ENCODE measurements at regions not wholly inside any gene's neighbourhood (a gene's known extent, or its start where the extent isn't known, plus 50 kb on each side); places are given as distances from the start of the nearest gene placed in this dataset.

- H3K27ac ChIP-seq (ENCODE audit: extremely low read depth, low read depth, low read length), result no peak overlapping the region
- H3K4me1 ChIP-seq (ENCODE audit: control insufficient read depth, insufficient read depth, low read length), result no peaks in the 10 kb centered on the region
- no peaks in the 10 kb centered on the region for H3K9me3 ChIP-seq (ENCODE audit: control insufficient read depth, insufficient read depth, low read depth, low read length)
- no peaks in the 10 kb centered on the region for H3K36me3 ChIP-seq (ENCODE audit: control insufficient read depth in 2 of 2, insufficient read depth in 1 of 2, low read length in 2 of 2)
- H3K4me3 ChIP-seq (ENCODE audit: low read depth, low read length), result no peak overlapping the region
- no peak for TF ChIP-seq GLI4 (tag by site-specific recombination; IDR thresholded peaks at IDR 0.05)
- TF ChIP-seq MYNN (tag by site-specific recombination; IDR thresholded peaks at IDR 0.05; ENCODE audit: borderline replicate concordance), result no peak
- no peak for TF ChIP-seq ZNF792 (tag by site-specific recombination; IDR thresholded peaks at IDR 0.05)
- no peak for TF ChIP-seq ZNF473 (tag by site-specific recombination; IDR thresholded peaks at IDR 0.05)
- no peak for TF ChIP-seq ZBTB17 (tag by site-specific recombination; IDR thresholded peaks at IDR 0.05)
- TF ChIP-seq ZNF621 (tag by site-specific recombination; IDR thresholded peaks at IDR 0.05), result no peak
- TF ChIP-seq ZNF16 (tag by site-specific recombination; IDR thresholded peaks at IDR 0.05; ENCODE audit: low read depth), result no peak
- TF ChIP-seq ZBTB48 (tag by site-specific recombination; IDR thresholded peaks at IDR 0.05), result no peak
- TF ChIP-seq KLF16 (tag by site-specific recombination; IDR thresholded peaks at IDR 0.05), result no peak
- no peak for TF ChIP-seq MEIS1 (CRISPR knock-in tag; IDR thresholded peaks at IDR 0.05; ENCODE audit: borderline replicate concordance)
- no peak for TF ChIP-seq SCRT1 (tag by site-specific recombination; IDR thresholded peaks at IDR 0.05; ENCODE audit: borderline replicate concordance)
- no peak for TF ChIP-seq ZNF155 (tag by site-specific recombination; IDR thresholded peaks at IDR 0.05)
- TF ChIP-seq KLF7 (tag by site-specific recombination; IDR thresholded peaks at IDR 0.05; ENCODE audit: borderline replicate concordance), result no peak
- TF ChIP-seq ZSCAN4 (tag by site-specific recombination; IDR thresholded peaks at IDR 0.05), result no peak
- TF ChIP-seq ZNF114 (tag by site-specific recombination; IDR thresholded peaks at IDR 0.05), result no peak
- no peak for TF ChIP-seq SETDB1 (IDR thresholded peaks at IDR 0.05; ENCODE audit: insufficient read length, low read length)
- POLR2A ChIA-PET, result no interaction called here
- CTCF ChIA-PET, result no interaction called here
Measured at GRCh38 chr10:3908183-3908582, 123.2 kb upstream of the KLF6 start.

GRCh38 chr10:3907514-3907913 is 122.5 kb upstream of the KLF6 start:
- ChIA-PET CTCF (interaction anchor here (0.6 to 0.7 kb wide), 2 partner anchors 19 to 44 kb away, joined by 3 to 6 read pairs; no protein-coding TSS in a partner anchor), POLR2A (no interaction called here)
- no peaks in the 10 kb centered on the region for H3K36me3 ChIP-seq (ENCODE audit: control insufficient read depth in 2 of 2, insufficient read depth in 1 of 2, low read length in 2 of 2)
- no peak overlapping the region for H3K27ac ChIP-seq (ENCODE audit: extremely low read depth, low read depth, low read length)
- H3K4me3 ChIP-seq (ENCODE audit: low read depth, low read length), result no peak overlapping the region
- no peaks in the 10 kb centered on the region for H3K9me3 ChIP-seq (ENCODE audit: control insufficient read depth, insufficient read depth, low read depth, low read length)
- H3K4me1 ChIP-seq (ENCODE audit: control insufficient read depth, insufficient read depth, low read length), result no peaks in the 10 kb centered on the region
- TF ChIP-seq ZNF571 (tag by site-specific recombination; IDR thresholded peaks at IDR 0.05) (no peak), ZBTB17 (tag by site-specific recombination; IDR thresholded peaks at IDR 0.05) (no peak), ZNF677 (tag by site-specific recombination; IDR thresholded peaks at IDR 0.05) (no peak), REST (tag by site-specific recombination; IDR thresholded peaks at IDR 0.05) (no peak), HOXD13 (CRISPR knock-in tag; IDR thresholded peaks at IDR 0.05; ENCODE audit: borderline replicate concordance) (no peak), SP7 (tag by site-specific recombination; IDR thresholded peaks at IDR 0.05) (no peak), PRDM1 (tag by site-specific recombination; IDR thresholded peaks at IDR 0.05) (no peak), ZNF449 (tag by site-specific recombination; IDR thresholded peaks at IDR 0.05) (no peak), ZNF596 (tag by site-specific recombination; IDR thresholded peaks at IDR 0.05) (no peak), ZBTB1 (tag by site-specific recombination; IDR thresholded peaks at IDR 0.05) (no peak), ZIC2 (tag by site-specific recombination; IDR thresholded peaks at IDR 0.05) (no peak), ZNF404 (tag by site-specific recombination; IDR thresholded peaks at IDR 0.05) (no peak), ZNF530 (tag by site-specific recombination; IDR thresholded peaks at IDR 0.05; ENCODE audit: low read depth) (no peak), ZBTB20 (tag by site-specific recombination; IDR thresholded peaks at IDR 0.05) (no peak), ZNF426 (tag by site-specific recombination; IDR thresholded peaks at IDR 0.05) (no peak), ZNF202 (tag by site-specific recombination; IDR thresholded peaks at IDR 0.05; ENCODE audit: borderline replicate concordance) (no peak), ZNF639 (tag by site-specific recombination; IDR thresholded peaks at IDR 0.05) (no peak)
